DND-41 (cell line): ENCODE measurements at regions not wholly inside any gene's neighbourhood (a gene's known extent, or its start where the extent isn't known, plus 50 kb on each side); places are given as distances from the start of the nearest gene placed in this dataset.

Experiments
- EZH2 ChIP-seq: IDR thresholded peaks from 3 replicates; pipeline ENCODE4 v1.6.1; 2012; ENCODE audit warnings: borderline replicate concordance, low read depth, mild to moderate bottlenecking, moderate library complexity, low read length, inconsistent platforms; ENCODE audit not compliant: severe bottlenecking
- TF ChIP-seq, protein P1 (sequence below): IDR thresholded peaks from 2 replicates; pipeline ENCODE4 v1.5.1; 2012; ENCODE audit warnings: borderline replicate concordance, low read length, moderate library complexity, mild to moderate bottlenecking; ENCODE audit not compliant: poor library complexity, severe bottlenecking; ENCODE audit errors: extremely low read depth

DNA sequence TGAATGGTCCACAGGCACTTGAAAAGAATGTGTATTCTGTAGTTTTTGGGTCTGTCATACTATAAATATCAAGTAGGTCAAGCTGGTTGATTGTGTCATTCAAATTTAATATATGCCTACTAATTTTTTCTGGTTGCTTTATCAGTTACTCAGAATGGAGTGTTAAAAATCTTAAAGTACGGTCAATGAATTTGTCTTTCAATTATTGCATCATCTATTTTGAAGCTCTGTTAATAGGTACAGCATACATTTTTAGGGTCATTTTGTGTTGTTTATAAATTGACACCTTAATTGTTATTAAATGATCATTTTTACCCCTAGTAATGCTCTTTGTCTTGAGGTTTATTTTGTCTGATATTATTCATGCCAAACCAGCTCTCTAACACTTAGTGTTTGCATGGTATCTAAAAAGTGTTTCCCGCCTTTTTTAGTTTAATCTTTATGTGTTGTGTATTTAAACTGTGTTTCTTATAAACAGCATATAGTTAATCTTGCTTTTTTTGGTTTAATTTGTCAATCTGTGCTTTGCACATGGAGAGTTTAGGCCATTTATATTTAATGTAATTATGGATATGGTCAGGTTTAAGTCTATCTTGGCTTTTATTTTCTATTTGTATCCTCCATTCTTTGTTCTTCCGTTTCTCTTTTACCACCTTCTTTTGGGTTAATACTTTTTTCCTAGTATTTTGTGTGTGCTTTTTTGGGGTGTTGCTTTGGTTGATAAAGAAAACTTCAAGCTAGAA lies 204.9 kb upstream of the EEF2KMT start:
- TF ChIP-seq, protein P1, sequence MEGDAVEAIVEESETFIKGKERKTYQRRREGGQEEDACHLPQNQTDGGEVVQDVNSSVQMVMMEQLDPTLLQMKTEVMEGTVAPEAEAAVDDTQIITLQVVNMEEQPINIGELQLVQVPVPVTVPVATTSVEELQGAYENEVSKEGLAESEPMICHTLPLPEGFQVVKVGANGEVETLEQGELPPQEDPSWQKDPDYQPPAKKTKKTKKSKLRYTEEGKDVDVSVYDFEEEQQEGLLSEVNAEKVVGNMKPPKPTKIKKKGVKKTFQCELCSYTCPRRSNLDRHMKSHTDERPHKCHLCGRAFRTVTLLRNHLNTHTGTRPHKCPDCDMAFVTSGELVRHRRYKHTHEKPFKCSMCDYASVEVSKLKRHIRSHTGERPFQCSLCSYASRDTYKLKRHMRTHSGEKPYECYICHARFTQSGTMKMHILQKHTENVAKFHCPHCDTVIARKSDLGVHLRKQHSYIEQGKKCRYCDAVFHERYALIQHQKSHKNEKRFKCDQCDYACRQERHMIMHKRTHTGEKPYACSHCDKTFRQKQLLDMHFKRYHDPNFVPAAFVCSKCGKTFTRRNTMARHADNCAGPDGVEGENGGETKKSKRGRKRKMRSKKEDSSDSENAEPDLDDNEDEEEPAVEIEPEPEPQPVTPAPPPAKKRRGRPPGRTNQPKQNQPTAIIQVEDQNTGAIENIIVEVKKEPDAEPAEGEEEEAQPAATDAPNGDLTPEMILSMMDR = no peak
- no peak for TF ChIP-seq EZH2
